ENCODE measurements at regions not wholly inside any gene's neighbourhood (a gene's known extent, or its start where the extent isn't known, plus 50 kb on each side); places are given as distances from the start of the nearest gene placed in this dataset.

GRCh38 chr12:104399740-104400612 is 56.8 kb upstream of the CHST11 start:
- DNase-seq (ENCODE audit: low read depth) (no peak), FAIRE-seq (no peak)
- Mint-ChIP-seq H3K27me3 (ENCODE audit: low read depth, unreplicated experiment) (peaks cover 6% of the 10 kb centered on the region), H3K36me3 (ENCODE audit: low read depth, unreplicated experiment) (peaks cover 9% of the 10 kb centered on the region), H3K4me1 (ENCODE audit: low read depth, unreplicated experiment) (no peaks in the 10 kb centered on the region), H3K27ac (ENCODE audit: unreplicated experiment) (peak overlapping the region; percentile 3), H3K9me3 (ENCODE audit: unreplicated experiment) (peaks cover 4% of the 10 kb centered on the region), H3K4me3 (ENCODE audit: unreplicated experiment) (no peak overlapping the region)
- no peak overlapping the region for H3K4me2 ChIP-seq (ENCODE audit: low read length)
- H3K36me3 ChIP-seq (ENCODE audit: insufficient read depth, low read length) = no peaks in the 10 kb centered on the region
- H3K27ac ChIP-seq (ENCODE audit: low read depth, low read length) = no peak overlapping the region
- no peaks in the 10 kb centered on the region for H4K20me1 ChIP-seq (ENCODE audit: insufficient read depth, low read length)
- no peaks in the 10 kb centered on the region for H3K27me3 ChIP-seq (ENCODE audit: insufficient read depth, low read length)
- H3K9ac ChIP-seq (ENCODE audit: low read length) = no peak overlapping the region
- no peak for TF ChIP-seq CTCF (IDR thresholded peaks at IDR 0.05; ENCODE audit: insufficient read depth, low read depth, low read length)
- no peak for TF ChIP-seq EZH2 (IDR thresholded peaks at IDR 0.05; ENCODE audit: insufficient read depth, low read length)
- H2AFZ ChIP-seq (ENCODE audit: low read depth, low read length) = no peak overlapping the region
- H3K9me3 ChIP-seq (ENCODE audit: insufficient read depth, low read depth, low read length) = no peaks in the 10 kb centered on the region
- H3K79me2 ChIP-seq (ENCODE audit: insufficient read depth, low read length) = no peaks in the 10 kb centered on the region
- no peak overlapping the region for H3K4me3 ChIP-seq (ENCODE audit: insufficient read depth, low read depth, low read length)
- H3K4me1 ChIP-seq (ENCODE audit: insufficient read depth, low read length) = no peaks in the 10 kb centered on the region

GRCh38 chr12:104402630-104403029 is 54.1 kb upstream of the CHST11 start:
- no peak for TF ChIP-seq EZH2 (IDR thresholded peaks at IDR 0.05; ENCODE audit: insufficient read depth, low read length)
- no peak for TF ChIP-seq CTCF (IDR thresholded peaks at IDR 0.05; ENCODE audit: insufficient read depth, low read depth, low read length)

GRCh38 chr12:104404781-104405180 is 52.0 kb upstream of the CHST11 start:
- TF ChIP-seq CTCF (IDR thresholded peaks at IDR 0.05; ENCODE audit: insufficient read depth, low read depth, low read length) = no peak
- TF ChIP-seq EZH2 (IDR thresholded peaks at IDR 0.05; ENCODE audit: insufficient read depth, low read length) = no peak
- Histone ChIP-seq H3K4me1 (ENCODE audit: insufficient read depth, low read length) (peaks cover 7% of the 10 kb centered on the region), H2AFZ (ENCODE audit: low read depth, low read length) (no peak overlapping the region), H3K36me3 (ENCODE audit: insufficient read depth, low read length) (no peaks in the 10 kb centered on the region), H3K27ac (ENCODE audit: low read depth, low read length) (no peak overlapping the region), H3K4me3 (ENCODE audit: insufficient read depth, low read depth, low read length) (no peak overlapping the region), H3K4me2 (ENCODE audit: low read length) (no peak overlapping the region), H3K9ac (ENCODE audit: low read length) (no peak overlapping the region), H3K27me3 (ENCODE audit: insufficient read depth, low read length) (no peaks in the 10 kb centered on the region), H4K20me1 (ENCODE audit: insufficient read depth, low read length) (no peaks in the 10 kb centered on the region), H3K79me2 (ENCODE audit: insufficient read depth, low read length) (no peaks in the 10 kb centered on the region), H3K9me3 (ENCODE audit: insufficient read depth, low read depth, low read length) (no peaks in the 10 kb centered on the region)
- no peak for FAIRE-seq
- H3K4me3 Mint-ChIP-seq (ENCODE audit: unreplicated experiment) = no peak overlapping the region
- H3K9me3 Mint-ChIP-seq (ENCODE audit: unreplicated experiment) = peaks cover 6% of the 10 kb centered on the region
- peaks cover 4% of the 10 kb centered on the region for H3K4me1 Mint-ChIP-seq (ENCODE audit: low read depth, unreplicated experiment)
- H3K36me3 Mint-ChIP-seq (ENCODE audit: low read depth, unreplicated experiment) = peaks cover 5% of the 10 kb centered on the region
- peaks cover 3% of the 10 kb centered on the region for H3K27me3 Mint-ChIP-seq (ENCODE audit: low read depth, unreplicated experiment)
- DNase-seq (ENCODE audit: low read depth) = no peak
- H3K27ac Mint-ChIP-seq (ENCODE audit: unreplicated experiment) = no peak overlapping the region

More at GRCh38 chr12:104402630-104403029, 54.1 kb upstream of the CHST11 start:
- Mint-ChIP-seq H3K4me1 (ENCODE audit: low read depth, unreplicated experiment) (no peaks in the 10 kb centered on the region), H3K9me3 (ENCODE audit: unreplicated experiment) (peaks cover 6% of the 10 kb centered on the region), H3K36me3 (ENCODE audit: low read depth, unreplicated experiment) (peaks cover 5% of the 10 kb centered on the region), H3K4me3 (ENCODE audit: unreplicated experiment) (no peak overlapping the region), H3K27me3 (ENCODE audit: low read depth, unreplicated experiment) (peaks cover 3% of the 10 kb centered on the region), H3K27ac (ENCODE audit: unreplicated experiment) (no peak overlapping the region)
- H3K27ac ChIP-seq (ENCODE audit: low read depth, low read length) = no peak overlapping the region
- no peaks in the 10 kb centered on the region for H3K27me3 ChIP-seq (ENCODE audit: insufficient read depth, low read length)
- no peak overlapping the region for H2AFZ ChIP-seq (ENCODE audit: low read depth, low read length)
- no peaks in the 10 kb centered on the region for H3K36me3 ChIP-seq (ENCODE audit: insufficient read depth, low read length)
- no peaks in the 10 kb centered on the region for H3K4me1 ChIP-seq (ENCODE audit: insufficient read depth, low read length)
- no peak for FAIRE-seq
- H3K9me3 ChIP-seq (ENCODE audit: insufficient read depth, low read depth, low read length) = no peaks in the 10 kb centered on the region
- no peaks in the 10 kb centered on the region for H3K79me2 ChIP-seq (ENCODE audit: insufficient read depth, low read length)
- H3K4me3 ChIP-seq (ENCODE audit: insufficient read depth, low read depth, low read length) = no peak overlapping the region
- no peak for DNase-seq (ENCODE audit: low read depth)
- no peak overlapping the region for H3K4me2 ChIP-seq (ENCODE audit: low read length)
- no peaks in the 10 kb centered on the region for H4K20me1 ChIP-seq (ENCODE audit: insufficient read depth, low read length)
- H3K9ac ChIP-seq (ENCODE audit: low read length) = no peak overlapping the region

Data from astrocyte (in vitro differentiated cells and primary cell).